Stimulated activated CD4-positive, alpha-beta T cell treated with anti-CD3 and anti-CD28 coated beads, Interleukin-2, amount 100 ng/mL, for 24 hours (primary cell): ENCODE measurements at regions not wholly inside any gene's neighbourhood (a gene's known extent, or its start where the extent isn't known, plus 50 kb on each side); places are given as distances from the start of the nearest gene placed in this dataset.
"Not testable (repeated sequence)": the region's sequence is repeated elsewhere in the genome, so short reads cannot be mapped to it uniquely, and the experiment has no call there.

Source experiments
- DNase-seq, 2 donors: peaks; one replicate each; pipeline ENCODE4 v3.0.0-alpha.2; 2020

DNA sequence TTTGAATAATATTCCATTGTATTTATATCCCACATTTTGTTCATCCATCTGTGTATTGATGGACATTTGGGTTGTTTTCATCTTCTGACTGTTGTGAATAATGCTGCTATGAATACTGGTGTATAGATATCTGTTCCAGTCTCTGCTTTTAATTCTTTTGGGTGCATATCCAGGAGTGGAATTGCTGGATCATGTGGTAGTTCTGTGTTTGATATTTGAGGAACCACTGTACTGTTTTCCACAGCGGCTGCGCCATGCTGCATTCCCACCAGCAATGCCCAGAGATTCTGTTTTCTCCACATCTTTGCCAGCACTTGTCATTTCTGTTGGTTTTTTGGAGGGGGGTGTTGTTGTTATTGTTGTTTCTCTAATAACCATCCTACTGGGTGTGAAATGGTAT, 131.6 kb upstream of the KIF26B start:
- no peak for DNase-seq

DNA sequence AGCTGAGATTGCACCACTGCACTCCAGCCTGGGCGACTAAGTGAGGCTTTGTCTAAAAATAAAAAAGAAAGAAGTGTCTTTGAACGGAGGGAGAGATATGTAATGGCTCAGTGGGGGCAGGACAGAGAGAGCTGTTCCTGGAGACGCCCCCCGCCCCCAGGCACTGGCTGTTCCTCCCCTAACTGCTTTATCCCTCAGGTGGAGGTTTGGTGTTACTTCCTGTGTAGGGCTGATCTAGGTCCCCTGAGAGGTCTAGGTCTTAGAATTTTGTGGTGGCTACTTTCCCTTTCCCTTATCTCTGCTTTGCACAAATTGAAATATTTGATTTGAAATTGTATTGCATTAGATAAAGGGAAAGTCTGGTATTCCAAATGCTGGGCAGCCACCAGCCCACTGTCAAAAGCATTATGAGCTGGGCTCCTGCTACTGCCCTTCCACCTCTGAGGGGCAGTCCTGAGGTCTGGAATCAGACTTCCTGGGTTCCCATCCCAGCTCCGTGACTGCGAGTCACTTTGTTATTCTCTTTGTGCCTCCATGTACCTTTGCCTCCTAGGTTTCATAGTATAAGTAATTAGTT, 134.8 kb upstream of the KIF26B start:
- no peak for DNase-seq

DNA sequence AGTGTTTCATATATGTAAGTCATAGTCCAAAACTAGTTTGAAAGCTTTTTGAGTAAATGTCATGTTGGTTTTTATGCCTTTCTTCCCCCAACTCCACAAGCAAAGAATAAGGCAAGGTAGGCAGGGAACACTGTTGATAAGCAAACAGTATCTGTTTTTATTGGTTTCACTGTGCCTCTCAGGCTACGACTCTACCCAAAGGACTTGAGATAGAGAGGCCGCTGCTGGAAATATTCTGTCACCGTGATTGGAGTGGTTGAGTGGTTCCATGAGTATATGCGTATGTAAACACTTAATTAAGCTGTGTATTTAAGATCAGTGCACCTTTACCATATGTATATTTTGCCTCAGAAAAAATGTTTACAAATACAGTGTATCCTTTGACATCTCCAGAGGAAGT, 138.1 kb upstream of the KIF26B start:
- DNase-seq, result no peak

DNA sequence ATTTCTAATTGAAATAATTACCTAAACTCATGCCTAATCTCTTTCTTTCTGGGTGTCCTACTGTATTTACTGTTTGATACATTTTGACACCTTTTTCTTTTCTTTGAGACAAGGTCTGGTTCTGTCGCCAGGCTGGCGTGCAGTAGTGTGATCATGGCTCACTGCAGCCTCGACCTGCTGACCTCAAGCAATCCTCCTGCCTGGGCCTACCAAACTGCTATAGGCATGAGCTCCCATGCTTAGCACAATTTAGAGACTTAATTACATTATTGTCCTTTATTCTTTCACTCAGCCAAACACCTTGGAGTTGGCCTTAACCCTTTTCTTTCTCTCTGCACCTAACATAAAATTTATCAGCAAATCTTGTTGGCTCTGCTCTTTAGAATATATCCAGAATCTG, 139.8 kb upstream of the KIF26B start:
- DNase-seq, result no peak

DNA sequence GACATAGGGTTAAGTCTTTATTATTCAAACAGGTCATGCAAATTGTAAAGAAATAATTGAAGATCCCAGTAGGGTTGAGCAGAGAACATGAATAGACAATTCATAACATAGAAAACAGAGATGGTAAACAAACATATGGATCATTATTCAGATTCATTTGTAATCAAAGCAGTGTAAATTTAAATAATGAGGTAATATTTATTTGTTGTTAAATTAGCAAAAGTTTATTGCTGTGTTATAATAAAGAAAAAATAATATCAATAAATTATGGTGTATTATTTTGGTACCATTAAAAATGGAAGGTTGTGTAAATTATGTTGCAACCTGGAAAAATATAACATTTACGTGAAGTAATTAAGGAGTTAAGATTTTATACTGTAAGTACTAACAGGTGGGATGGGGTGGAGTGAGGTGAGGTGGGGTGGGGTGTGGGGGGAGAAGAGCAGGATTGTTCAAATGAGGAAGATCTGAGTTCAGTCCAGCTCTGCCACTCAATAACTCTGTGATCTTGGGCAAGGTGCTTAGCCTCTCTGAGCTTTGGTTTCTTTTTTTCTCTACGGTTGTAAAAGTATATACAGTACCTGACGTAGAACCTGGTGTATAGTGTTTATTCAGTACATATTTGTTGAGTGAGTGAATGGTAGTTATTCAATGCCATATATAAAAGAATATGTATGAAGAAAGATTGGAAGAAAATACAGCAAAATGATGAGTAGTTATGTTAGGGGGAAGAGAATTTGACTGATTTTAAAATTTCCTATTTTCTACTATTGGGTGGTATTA, 140.3 kb upstream of the KIF26B start:
- no peak for DNase-seq

DNA sequence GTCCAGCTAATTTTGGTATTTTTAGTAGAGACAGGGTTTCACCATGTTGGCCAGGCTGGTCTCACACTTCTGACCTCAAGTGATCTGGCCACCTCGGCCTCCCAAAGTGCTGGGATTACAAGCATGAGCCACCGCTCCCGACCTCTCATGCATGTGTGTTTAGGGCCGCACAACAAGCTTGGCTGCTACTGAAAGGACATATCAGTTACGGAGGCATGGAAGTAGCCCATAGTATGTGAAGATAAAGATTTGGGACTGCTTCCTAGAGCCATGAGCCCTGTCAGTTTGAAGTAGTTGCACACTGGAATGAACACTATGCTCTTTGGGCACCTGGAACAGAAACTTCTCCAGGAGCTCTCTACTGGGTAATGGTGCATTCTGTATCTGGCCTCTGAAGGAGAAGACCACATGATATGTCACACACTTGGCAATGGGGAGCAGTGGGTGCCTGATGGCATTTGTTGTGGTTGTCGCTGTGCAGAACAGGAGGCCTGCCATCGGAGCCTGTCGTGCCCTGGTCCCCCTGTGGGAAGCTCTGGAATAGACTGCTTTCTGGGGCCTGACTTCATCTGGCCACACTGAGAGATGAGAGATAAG, 144.7 kb upstream of the KIF26B start:
- no peak for DNase-seq

DNA sequence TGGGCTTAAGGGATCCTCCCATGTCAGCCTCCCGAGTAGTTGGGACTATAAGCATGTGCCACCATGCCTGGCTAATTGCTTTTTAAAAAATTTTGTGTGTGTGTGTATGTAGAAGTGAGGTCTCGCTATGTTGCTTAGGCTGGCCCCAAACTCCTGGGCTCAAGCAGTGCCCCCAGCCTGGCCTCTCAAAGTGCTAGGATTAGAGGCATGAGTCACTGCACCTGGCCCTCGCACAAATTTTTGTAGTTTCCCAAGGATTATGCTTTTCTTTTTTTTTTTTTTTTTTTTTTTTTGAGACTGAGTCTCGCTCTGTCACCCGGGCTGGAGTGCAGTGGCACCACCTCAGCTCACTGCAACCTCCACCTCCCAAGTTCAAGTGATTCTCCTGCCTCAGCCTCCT, 144.4 kb upstream of the HNRNPU start:
- DNase-seq, result no peak

DNA sequence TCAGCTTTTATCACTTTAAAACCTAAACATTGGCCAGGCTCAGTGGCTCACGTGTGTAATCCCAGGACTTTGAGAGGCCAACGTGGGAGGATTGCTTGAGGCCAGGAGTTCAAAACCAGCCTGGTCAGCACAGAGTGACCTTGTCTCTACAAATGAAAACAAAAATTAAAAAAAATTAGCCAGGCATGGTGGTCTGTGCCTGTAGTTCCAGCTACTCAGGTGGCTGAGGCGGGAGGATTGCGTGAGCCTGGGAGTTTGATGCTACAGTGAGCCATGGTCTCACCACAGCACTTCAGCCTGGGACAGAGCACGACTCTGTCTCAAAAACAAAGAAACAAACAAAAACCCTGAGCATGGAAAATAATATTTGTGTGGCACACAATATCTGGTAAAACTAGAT, 143.5 kb upstream of the HNRNPU start:
- DNase-seq, result no peak

DNA sequence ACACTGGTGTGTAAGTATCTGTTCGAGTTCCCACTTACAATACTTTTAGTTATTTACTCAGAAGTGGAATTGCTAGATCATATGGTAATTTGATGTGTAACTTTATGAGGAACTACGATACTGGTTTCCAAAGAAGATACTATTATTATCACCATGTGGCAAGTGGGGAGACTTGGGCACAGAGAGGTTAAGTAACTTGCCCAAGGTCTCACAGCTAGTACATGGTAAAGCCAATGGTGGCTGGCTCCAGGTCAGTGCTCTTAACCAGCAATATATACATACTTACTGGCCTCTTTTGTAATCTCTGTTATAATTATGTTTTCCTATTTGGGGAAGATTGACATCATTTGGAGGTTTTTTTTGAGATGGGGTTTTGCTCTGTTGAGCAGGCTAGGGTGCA, 138.9 kb upstream of the HNRNPU start:
- no peak for DNase-seq

DNA sequence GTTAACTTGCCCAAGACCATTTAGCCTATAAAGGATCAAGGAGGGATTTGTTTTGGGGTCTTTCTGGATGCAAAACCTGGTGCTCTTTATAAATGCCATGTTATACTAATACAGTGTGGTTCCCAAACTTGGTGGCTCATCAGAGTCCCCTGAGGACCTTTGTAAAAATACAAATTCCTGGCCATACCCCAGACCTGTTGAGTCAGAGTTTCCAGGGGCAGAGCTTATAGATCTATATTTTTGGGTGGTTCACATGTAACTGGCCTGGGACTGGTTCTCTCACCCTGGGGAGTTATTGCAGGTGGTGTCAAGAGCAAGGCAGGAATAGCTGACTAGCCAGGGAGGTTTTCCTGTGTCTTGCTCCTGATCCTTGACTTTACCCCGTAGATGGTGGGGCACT, 136.9 kb upstream of the HNRNPU start:
- no peak for DNase-seq

DNA sequence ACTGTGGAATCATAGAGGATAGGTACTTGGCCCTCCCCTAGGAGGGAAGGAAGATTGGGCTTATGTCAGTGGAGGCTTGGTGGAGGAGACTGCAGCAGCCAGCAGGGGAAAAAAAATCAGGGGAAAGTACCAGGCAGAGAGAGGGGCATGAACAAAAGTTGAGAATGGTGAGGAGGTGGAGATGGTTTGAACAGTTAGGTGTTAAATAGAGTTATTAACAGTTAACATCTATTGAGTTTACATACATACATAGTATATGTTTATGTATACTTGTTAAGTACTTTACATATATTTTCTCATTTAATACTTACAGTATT, 136.5 kb upstream of the HNRNPU start:
- DNase-seq, result no peak

DNA sequence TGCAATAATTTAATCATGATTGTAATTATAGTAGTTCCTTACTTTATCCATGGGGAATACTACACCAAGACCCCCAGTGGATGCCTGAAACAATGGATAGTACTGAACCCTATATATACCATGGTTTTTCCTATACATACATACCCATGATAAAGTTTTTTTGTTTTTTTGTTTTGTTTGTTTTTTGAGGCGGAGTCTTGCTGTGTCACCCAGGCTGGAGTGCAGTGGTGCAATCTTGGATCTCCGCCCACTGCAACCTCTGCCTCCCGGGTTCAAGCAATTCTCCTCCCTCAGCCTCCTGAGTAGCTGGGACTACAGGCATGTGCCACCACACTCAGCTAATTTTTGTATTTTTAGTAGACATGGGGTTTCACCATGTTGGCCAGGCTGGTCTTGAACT, 135.3 kb upstream of the HNRNPU start:
- DNase-seq, result not testable (repeated sequence)

DNA sequence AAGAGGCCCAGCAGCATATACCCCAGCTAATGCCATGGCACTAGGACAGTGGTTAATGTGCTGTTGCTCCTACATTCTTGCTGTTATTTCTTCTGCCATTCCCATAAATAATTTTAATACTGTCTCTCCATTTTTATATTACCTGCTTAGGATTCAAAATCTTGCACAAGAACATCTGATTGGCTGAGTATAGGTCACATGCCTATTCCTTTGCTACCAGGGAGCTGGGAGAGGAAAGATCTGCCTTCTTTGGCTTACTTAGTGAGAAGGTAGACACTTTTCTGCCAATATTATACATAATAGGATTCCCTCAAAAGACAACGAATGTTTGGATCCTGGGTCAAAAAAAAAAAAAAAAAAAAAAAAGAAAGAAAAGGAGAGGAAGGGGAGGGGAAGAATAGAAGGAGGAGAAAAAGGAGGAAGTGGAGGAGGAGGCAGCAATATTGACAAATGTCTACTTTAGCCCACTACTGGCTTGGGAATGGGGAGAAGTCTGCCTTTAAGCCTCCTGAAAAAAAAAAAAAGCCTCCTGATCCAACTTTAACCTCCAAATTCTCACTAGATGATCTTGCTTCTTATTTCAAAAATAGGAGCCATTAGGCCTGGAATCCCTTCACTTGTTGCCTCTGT, 134.5 kb upstream of the HNRNPU start:
- no peak for DNase-seq

DNA sequence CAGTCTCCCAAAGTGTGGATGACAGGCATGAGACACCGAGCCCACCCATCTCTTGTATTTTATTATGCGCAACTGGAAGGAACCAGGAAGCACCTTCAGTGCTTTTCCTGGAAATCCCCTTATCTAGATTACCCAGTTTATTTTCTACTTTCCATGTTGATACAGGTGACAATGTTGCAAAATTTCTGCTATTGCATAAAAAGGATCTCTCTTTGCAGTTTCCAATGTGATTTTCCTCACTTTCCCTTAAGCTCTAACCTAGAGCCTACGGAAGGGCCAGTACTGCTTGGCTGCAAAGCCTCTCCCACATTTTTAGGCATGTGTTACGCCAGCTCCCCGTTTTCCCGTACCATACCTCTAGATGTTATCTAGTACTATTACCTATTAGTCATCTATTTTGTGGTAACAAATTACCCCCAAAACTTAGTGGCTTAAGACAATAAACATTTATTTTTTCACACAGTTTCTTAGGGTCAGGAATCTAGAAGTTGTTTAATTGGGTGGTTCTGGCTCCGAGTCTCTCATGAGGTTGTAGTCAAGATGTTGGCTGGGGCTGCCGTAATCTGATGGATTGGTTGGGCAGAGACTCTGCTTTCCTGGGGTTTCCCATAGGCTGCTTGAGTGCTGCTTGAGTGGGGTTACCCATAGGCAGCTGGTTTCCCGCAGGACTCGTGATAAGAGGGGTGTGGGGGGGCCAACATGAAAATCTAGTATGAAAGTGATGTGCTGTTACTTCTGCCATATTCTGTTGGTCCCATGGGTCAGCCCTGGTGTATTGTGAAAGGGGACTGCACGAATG, 131.5 kb upstream of the HNRNPU start:
- no peak for DNase-seq

DNA sequence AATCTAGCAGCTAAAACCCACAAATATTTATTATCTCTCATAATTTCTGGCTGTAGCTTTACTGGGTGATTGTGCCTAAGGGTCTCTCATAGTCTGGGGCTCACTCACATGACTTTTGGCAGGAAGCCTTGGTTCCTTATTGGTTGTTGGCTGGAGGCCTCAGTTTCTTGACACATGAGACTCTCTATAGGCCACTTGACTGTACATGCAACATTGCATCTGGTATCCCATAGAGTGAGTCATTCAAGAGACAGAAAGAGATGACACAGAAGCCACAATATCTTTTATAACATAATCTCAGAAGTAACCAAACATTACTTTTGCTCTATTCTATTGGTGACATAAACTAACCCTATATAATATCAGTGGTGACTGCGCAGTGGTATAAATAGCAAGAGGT, 128.5 kb upstream of the HNRNPU start:
- no peak for DNase-seq

DNA sequence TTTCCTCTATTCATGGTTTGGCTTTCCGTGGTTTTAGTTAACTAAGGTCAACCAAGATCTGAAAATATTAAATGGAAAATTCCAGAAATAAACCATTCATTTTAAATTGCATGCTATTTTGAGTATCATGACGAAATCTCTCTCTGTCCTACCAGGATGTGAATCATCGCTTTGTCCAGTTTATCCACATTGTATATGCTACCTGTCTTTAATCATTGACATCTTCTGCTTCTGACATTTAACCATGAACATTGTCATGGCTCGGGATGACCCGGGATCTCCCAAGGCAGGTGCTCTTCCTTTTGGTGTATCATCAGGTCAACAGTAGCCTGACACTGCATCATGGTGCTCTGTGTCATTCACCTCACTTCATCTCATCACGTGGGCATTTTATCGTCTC, 125.5 kb upstream of the HNRNPU start:
- no peak for DNase-seq

DNA sequence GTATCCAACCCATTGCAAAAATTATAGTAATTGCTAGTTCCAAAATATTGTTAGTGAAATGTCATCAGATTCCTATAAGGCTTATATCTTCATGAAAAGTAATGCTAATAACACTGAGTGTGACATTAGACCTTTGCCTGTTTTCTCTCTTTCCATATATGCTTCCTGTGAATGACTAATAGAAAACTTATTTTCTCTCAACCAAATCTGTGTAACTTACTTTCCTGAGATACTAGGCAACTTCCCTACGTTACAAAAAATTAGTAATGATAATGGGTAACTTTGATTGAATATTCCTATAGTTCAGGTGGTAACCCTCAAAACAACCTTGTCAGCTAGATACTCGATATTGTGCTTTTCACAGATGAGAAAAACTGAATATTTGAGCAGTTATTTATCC, 124.2 kb upstream of the HNRNPU start:
- no peak for DNase-seq

DNA sequence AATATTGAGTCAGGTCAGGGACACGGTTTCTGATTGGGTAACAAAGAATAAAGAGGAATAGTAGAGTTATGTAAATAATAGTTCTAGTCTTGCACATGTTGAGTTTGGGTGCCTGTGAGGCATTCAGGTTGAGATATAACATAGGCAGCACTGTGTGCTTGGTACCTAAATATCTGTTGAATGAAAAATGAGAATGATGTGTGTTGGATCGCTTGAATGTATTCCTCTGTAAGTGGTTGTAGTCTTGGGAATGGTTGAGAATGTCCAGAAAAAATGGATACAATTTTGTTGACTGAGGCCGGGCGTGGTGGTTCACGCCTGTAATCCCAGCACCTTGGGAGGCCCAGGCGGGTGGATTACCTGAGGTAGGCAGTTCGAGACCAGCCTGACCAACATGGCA, 116.3 kb upstream of the HNRNPU start:
- no peak for DNase-seq

DNA sequence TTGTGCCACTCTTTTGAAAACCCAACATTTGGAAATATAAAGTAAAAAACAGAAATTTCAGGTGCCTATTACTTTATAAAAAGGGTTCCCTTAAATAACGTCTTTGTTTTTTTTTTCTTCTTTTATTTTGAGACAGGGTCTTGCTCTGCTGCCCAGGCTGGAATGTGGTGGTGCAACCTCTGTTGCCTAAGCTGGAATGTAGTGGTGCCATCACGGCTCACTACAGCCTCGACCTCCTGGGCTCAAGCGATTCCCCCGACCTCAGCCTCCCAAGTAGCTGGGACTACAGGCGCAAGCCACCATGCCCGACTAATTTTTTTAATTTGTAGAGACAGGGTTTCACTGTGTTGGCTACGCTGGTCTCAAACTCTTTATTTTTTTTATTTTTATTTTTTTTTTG, 110.2 kb upstream of the HNRNPU start:
- no peak for DNase-seq

DNA sequence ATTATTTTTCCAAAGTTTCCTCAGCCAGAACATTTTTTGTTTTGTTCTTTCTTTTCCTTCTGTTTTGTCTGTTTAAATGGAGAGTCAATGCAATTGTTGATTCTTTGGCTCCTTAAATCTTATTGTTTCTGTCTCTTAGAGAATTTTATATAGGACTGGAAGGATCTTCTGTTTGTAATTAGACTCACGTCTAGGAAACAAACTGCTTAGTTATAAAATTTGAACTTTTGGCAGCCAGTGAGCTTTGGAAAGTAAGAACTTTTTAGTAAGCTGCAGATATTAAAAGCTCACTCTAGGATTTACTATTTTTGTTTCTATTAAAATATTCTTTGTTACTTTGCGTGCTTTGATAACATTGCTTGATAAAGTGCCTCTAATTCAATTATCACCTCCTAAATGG, 109.8 kb upstream of the HNRNPU start:
- no peak for DNase-seq

DNA sequence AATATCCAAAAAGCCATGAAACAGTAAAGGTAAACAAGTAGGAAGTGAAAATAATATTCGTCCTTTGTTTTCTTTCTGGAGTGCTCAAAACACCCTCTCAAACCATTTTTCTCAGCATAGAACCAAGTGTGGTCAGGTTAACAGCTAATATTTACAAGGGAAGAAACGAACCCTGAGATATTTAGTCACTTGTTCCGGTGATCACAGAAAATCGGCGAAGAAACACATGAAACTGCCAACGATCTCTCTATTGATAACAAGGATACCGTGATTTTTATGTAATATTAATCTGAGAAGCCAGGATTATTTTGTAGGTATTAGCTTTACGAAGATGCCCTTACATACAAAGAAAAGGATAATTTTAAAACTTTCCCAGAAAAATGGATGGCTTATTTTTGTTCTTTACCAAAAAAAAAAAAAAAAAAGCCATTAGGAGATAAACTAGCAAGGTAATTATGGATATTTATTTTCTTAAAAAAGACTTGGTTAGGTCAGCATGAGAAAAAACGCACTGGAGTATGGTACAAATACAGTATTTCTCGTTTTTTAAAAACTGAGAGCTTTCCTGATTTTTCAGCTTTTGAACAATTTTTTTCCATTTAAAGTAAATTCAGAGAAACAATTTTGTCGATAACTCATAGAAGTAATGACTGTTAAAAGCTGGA, 107.3 kb upstream of the HNRNPU start:
- no peak for DNase-seq

DNA sequence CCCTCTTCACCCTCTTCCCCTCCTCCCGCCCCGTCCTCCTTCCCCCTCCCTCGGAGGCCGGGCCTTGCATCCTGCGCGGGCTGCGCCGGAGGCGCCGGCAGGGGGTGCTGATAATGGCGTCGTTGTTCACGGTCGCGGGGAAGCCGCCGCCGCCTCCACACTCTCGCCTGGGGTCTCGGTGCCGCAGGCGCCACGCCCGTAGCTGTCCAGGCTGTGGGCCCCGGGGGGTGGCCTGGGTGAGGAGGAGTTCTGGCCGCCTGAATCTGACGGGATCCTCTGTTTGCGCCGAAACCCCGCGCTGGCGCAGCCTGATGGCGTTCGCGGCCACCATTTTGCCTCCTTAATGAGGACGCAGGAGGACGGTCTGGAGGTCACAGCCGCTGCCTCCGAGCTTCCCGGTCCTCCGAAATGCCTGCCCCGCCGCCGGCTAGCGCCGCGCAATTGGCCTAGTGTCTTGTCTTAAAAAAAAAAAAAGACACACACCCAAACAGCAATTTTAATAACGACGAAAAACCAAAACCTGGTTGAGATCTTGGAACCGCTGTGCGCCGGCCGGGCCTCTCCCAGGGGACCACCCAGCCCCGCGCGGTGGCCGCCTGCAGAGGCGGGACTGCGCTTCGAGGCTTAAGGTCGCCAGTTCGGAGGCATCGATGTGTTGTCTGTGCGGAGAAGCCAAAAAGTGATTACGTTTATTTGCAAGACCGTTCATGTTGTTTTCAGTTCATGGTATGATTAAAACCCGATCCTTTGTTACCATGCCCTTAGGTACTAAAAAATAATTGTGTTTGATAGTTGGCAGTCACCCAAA, 106.6 kb upstream of the HNRNPU start:
- peak; percentile 88 to 95 for DNase-seq
